Stimulated activated CD4-positive, alpha-beta T cell treated with anti-CD3 and anti-CD28 coated beads, Interleukin-12 subunit alpha, Interleukin-12 subunit beta, amount 100 ng/mL, for 24 hours (primary cell): ENCODE measurements at regions not wholly inside any gene's neighbourhood (a gene's known extent, or its start where the extent isn't known, plus 50 kb on each side); places are given as distances from the start of the nearest gene placed in this dataset.
A peak's percentile ranks its signal among the peaks of the same experiment; 100 is the strongest.

ENCODE experiments used
- DNase-seq, 2 experiments: peaks; one replicate each; pipeline ENCODE4 v3.0.0-alpha.2; 2020; ENCODE audit warnings: low read depth in 2 of 2

DNA sequence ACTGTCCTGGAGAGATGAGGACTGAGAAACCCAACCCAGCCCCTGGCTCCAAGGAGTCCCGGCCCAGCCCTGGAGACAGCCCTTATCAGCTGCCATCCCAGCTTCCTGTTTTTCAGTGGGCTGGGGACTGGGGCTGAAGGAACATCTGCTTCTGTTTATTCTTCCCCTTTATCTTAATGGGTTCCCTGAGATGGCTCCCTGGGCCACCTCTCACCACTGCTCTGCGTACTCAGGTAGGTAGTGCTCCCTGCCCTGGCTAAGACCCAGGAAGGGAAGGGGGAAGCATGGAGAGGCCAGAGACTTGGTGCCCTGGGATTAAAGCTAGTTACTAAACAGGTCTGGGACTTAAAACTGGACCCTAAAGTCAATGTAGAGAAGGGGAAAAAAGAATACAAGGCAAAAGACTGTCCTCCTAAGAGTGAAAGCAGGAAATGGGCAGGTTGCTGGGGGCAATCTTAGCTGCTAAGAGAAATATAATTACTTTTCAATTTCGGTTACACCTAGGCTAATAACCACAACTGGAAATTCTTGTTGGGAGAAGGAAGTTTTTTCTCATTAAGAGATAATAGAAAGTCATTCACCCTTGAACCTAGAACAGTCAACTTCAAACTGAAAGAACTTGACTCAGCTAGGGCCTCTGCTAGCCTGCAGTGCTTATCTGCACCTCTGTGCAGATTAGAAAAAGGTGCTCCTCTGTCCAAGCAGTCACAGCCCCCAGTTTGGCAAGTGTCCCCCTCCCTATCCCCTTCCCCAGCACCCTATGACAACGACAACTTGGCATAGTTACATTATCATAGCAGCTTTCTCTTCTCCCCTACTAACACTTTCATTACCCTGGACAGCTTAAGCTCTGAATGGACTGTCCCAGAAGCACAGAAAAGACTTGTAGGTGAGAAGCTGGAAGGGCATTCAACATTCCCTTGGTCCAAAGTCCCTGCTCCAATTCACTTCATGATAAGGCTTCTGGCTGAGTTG is 65.6 kb upstream of the KDM7A start:
- no peak for DNase-seq

DNA sequence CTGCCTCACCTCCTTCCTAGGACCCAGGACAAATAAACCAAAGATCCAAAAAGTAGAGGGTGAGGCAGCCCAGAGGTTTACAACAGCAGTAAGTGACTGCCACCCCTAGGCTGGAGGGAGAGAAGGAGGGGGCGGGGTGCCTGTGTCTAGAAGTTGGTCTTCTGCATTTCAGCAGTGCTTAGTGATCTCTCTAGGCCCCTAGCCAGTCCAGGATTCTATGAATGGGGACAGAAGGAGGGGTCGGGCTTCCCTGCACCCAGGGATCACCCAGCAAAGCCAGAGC is 62.8 kb upstream of the KDM7A start:
- no peak for DNase-seq

DNA sequence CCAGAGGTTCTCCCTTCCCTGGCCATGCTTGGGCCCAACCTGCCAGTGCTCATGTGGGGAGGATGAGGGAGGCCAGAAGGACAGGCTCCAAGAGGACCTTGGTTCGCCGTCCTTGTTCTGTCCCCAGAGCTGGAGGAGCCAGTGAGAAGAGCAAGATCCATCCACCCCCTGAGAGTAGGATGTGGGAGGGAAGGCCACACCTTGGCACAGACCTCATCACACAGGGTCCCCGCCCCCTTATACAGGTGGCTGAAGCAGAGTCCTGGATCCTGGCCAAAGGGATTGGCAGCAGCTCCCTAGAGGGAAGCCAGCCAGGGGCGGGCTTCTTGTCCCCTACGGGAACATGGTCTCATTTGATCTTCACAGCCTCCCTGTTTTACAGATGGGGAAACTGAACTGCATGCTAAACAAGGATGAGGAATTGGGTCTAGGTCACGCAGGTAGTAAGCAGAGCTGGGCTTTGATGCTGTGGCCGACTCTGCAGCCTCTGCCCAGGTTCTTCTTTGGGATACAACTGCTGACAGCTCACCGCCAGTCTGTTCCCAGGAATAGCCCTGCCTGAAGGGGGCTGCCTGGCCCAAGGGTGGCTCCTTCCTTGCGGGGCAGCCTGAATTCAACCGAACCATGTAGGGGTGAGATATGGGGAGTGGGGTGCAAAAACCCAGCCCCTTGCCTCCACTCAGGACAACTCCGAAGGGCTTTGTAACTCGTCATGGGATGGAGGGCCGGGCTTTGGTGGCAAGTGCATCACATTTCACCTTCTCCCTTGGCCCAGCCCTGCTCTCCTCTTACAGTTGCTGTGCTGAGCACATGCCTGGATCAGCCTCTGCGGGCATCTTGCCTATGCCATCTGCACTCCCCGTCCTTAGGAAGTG is 62.2 kb upstream of the KDM7A start:
- DNase-seq, result no peak

DNA sequence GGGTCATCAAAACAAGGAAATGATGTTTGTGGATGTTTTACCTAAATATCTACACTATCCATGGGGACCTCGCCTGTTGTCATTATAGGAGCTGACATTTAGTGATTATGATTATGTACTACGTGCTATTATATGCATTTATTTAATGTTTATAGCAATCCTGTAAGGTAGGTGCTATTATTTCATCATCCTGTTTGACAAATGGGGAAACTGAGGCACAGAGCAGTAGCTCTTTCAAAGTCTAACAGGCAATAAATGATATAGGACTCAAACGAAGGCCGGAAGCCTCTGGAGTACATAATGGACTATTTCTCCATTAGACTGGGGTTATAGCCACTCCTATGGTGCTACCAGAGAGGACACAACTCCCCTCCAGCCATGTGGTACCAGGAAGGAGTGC is 60.6 kb upstream of the KDM7A start:
- DNase-seq, result no peak

DNA sequence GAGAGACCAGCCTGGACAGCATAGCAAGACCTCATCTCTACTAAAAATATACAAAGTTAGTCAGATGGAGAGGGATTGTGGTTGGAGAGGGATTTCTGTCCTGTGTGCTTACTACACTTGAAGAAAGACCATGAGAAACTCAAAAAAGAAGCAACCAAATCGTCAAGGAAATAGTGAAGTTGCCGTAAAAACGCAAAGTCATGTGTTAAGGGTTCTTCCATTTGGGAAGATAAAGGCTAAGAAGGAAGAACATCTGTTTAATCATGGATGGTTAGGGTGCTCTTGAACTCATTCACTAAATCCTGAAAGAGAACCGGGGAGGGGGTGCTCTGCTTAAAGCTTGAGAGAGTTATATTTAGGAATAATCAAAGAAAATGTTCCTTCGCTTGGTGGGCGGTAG is 59.8 kb upstream of the KDM7A start:
- DNase-seq, result no peak

DNA sequence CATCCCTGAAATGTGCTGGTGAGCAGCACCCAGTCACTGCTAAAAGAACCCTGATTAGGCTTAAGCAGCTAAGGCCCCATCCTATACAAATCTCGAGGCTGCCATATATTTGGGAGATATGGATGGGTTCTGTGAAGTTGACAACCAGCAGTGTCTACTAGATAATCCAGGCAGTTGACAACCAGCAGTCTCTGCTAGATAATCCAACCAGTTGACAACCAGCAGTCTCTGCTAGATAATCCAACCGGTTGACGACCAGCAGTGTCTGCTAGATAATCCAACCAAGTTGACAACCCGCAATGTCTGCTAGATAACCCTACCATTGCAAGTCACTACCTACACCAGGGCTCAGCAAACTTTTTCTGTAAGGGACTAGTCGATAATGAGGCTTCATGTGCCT is 58.3 kb upstream of the KDM7A start:
- no peak for DNase-seq

DNA sequence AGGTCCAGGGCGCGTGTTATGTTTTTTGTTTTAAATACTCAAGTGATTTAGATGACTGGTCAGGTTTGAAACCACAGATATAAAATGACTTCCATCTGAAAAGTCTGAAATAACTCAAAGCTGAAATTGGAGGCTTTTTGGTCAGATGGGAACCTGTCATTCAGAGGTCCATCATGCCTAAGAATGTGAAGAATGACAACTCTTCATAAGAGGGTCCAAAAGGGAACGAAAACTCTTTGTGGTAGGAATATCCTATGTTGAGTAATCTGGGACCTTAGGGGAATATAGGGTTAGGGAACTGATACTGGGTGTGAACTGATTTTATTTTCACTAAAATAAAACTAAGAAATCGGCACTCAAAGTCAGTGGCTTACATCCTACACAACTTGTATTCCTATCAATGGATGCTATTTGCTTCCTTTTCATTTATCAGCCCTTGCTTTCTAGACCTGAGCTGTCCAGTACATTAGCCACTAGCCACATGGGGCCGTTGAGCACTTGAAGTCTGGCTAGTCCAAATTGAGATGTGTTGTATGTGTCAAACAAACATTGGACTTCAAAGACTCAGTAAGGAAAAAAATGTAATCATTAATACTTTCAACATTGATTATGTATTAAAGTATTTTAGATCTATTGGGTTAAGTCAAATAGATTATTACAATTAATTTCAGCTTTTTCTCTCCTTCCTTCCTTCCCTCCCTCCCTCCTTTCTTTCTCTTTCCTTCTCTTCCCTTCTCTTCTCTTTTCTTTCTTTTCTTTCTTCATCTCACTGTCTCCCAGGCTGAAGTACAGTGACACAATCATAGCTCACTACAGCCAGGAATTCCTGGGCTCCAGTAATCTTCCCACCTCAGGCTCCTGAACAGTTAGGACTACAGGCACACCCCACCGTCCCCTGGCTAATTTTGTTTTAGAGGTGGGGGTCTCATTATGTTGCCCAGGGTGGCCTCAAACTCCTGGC is 56.5 kb upstream of the KDM7A start:
- no peak for DNase-seq

DNA sequence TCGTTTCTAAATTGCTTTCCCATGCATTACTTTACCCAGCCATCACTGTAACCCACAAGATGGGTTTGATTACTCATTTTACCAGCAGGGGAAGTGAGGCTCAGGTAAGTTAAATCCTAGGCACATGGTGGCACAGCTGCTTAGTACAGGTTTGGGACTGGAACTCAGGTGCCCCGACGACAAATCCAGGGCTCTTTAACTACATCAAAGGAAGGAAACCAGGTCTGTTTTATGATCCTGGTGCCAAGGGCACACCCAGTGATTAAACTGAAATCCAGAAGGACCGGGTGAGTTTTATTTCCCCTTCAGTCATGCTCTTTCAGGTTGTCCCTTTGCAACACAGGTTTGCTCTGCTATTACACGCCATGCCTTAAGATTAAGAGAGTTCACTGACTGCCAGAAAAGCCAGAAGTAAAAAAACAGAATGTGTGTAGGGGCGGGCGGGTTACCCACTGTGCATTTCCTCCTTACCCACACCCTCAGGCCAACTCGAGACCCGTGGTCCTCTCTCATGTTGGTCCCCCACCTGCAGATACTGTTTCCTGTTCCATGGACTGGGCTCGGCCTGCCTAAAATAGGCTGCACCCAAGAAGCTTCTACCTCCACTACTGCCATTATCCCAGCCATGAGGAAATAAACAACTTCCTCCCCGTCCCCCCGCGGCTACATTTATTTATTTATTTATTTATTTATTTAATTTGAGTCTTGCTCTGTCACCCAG is 55.1 kb upstream of the KDM7A start:
- no peak for DNase-seq

DNA sequence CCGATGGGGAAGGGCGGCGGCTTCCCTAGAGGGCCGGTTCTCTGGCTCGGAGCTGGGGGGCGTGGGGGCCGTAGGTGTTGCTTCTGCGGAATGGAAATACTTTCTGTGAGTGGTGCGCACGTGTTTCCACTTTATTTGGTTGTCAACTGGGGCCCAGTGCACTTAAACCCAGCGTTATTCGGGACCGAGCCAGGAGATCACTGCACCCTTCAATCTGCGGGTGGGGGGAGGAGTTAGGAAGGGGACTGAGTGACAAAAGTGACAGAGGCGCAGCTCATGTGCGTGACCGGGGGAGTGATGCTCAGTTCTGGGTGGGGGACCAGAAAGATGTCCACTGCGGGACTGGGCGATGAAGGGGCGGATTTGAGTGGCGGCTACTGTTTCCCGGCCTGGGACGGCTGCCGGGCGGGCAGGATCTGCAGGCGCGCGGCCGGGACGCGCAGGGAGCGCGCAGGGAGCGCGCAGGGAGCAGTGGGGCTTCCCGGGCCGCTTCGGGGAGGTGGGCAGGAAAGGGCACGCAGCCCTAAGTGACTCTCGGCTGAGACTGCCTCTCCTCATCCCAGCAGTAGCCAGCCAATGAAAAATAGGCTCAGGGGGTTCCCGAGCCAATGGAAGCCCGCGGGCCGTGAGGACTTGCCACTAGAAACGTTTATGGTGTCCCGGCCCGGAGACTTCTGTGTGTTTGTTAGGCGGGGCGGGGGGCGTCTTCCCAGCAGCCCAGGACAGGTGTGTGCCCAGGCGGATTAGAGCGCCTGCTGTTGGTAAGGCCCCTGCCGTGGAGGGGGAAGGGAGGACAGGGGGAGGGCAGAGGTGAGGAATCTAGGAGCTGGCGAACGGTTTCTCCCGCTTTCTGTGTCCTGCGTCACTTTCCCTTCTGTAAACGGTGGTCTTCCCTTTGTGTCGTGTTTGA is 54.3 kb upstream of the KDM7A start:
- DNase-seq, result peak; percentile 30 to 61

DNA sequence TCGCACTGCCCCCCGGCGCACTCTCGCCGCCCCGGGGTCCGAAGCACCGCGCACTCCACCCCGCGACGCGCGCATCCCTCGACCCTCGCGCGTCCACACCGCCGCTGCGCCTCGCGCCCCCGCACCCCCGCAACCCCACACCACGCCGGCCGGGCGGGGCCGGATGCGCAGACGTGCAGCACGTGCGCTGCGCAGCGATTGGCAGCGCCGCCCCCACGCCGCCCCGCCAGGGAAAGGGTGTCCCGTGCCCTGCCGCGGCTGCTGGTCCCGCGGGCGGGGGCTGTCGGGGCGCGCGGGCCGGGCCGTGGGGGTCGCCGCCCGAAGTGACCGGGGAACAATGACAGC is 53.7 kb upstream of the KDM7A start:
- peak; percentile 54 to 76 for DNase-seq

DNA sequence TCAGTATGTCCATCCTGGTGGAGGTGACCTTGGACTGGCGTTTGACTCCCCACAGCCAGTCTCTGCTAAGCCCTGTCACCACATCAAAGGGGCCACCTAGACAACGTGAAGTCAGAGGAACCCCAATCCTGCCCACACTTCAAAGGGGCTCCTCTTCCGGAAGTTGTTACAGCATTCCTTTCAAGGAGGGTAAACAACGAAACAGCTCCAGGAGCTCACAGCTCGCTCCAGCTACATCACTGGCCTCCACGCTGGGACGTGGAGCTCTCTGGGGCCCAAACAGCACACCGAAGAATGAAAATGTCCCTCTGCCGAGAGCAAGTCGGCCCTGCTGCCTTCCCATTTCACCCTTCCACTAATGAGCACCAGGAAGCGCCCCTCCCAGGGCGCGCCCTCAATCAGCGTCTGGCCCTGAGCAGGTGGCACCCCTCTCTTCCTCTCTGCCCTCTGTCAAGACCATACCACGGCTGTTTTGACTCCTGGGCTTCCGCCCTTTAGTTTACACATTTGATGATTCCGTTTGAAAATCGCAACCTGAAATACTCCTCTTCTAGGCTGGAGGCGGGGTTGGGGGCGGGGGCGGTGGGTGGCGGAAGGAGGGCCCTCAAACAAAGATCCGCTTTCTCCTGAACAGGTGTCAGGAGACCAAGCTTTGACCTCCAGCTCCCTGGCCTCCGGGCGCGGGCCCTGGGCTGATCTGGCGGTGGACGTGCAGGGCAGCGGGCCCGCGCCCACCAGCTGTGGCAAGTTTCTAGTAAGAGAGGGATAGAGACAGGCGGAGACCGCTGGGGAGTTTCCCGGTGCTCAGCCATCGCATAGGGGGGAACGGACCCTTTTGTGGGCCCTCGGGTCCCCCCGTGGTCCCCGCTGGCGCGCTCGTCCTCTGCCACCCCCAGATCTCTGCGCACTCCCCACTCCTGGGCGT is 53.1 kb upstream of the KDM7A start:
- peak in 1 of 2 experiments; percentile 51 for DNase-seq

DNA sequence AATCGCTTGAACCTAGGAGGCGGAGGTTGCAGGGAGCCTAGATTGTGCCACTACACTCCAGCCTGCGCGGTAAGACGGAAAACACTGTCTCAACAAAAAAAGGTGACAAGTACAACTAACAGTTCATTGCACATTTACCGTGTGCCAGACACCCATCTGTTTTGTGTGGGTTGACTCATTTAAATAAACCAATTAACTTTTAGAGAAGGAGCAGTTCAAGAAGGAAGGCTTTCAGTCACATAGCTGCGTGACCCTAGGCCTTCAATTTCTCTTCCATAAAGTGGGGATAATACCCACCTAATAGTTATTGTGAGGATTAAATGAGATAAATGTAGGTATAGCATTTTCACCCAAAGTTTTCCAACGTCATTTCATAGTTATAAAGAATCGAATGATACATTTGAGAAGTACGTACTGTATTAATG is 52.3 kb upstream of the KDM7A start:
- no peak for DNase-seq
